ENCODE measurements at regions not wholly inside any gene's neighbourhood (a gene's known extent, or its start where the extent isn't known, plus 50 kb on each side); places are given as distances from the start of the nearest gene placed in this dataset.
"Not testable (repeated sequence)": the region's sequence is repeated elsewhere in the genome, so short reads cannot be mapped to it uniquely, and the experiment has no call there.

DNA sequence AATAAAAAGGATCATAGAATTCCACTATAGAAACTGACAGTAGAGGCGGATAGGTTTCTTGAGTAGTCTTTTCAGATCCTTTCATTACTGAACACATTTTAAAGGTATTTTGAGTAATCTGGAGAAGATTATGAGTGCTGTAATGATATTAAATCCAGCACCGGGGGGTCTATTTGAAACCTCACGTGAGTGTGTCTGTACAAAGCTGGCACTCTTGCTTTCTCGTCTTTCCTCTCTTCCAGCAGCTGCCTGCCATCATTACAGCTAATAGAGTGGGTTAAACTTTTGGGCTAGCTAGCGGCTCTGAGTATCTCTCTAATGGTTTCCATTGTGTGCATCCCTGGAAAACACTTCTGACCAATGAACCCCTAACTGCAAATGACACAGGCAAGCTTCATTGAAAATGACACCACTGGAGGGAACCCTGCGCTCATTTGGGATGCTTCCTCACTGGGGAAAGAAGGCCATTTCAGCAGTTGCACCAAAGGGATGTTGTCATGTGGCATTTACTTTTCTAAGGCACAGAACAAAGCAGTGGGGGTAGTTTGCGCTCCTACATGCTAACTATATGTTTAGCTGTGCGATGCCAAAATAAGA lies 101.0 kb downstream of the HRH4 start:
- no peak for DNase-seq (ENCODE audit: low read depth)

DNA sequence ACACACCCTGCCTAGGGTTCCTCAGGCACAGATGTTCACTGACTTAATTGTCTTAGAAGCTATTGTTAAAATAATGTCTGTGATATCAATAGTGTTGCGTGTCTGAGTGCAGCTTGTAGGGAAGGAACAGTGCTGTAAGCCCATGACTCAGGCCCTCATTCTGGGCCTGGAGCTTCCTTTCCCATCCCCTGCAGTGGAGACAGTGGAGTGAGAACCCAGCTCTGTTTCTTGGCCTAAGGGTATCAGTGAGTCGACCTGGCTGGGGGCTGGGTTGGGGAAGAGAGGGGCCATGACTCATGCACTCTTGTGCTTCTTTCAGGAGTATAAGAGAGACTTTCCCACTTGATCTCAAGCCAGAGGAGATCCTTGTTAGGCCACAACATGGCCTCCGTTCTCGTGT lies 106.8 kb downstream of the HRH4 start:
- no peak for DNase-seq (ENCODE audit: low read depth)

DNA sequence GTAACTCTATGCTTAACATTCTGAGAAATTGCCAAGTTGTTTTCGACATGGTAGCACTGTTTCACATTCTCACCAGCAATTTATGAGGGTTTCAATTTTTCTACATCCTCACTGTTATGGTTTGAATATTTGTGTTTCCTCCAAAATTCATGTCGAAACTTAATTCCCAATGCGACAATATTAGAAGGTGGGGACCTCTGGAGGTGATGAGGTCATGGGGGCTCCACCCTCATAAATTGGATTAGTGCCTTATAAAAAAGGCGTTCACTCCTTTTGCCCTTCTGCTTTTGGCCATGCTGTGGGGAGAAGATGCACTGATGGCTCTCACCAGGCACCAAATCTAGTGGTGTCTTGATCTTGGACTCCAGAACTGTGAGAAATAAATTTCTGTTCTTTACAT lies 110.3 kb downstream of the HRH4 start:
- DNase-seq (ENCODE audit: low read depth): no peak

DNA sequence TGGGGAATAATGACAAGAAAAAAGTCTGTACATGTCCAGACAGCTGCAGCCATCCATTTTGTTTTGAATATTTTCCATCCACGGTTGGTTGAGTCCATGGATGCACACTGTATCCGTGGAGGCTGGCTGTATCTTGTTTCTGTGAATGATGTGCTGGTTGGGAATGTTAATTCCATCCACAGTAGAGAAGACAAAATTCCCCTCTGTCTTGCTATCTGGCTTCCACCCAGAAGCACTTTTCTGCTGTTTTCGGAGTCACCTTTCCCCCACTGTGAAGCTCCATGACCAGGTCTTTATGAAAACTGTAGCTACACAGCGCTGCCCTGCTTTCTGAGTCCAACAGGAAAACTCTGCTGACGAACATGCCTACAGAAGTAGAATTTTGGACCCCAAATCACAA lies 122.3 kb downstream of the HRH4 start:
- no peak for DNase-seq (ENCODE audit: low read depth)

DNA sequence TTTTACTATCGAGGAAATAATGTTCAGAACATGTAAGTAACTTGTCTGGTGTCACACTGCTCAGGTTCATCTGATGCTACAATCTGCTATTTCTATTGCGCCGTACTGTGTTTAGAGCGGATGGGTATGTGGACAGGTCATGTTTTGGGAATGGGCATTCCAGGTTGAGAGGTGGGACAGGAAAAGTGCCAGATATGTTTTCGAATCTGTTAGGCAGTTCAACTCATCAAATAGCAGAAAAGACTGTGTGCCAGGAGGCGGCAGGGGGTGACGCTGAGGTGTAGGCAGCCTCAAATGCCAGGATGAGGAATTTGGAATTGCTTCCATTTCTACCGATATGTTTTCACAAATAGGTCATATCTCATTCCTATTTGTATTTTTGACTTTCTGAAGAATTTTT lies 123.8 kb downstream of the HRH4 start:
- DNase-seq (ENCODE audit: low read depth): no peak

DNA sequence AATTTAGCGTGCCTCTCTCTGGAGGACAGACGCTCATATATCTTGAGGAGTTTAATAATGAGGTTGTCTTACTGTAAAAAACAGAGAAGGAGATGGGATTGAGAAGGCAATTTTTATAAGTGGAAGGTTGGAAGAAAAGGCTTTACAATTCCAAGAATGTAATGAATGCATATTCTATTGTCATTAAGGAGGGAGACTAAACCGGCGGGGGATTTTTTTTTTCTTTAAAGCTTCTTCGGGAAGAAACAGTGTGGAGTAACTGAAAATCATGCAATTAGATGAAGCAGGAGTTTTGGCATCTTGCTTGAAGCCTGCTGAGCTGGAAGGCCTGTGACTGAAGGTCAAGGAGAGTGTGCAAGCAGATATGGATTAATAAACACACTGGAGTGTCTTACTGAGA lies 124.4 kb downstream of the HRH4 start:
- no peak for DNase-seq (ENCODE audit: low read depth)

DNA sequence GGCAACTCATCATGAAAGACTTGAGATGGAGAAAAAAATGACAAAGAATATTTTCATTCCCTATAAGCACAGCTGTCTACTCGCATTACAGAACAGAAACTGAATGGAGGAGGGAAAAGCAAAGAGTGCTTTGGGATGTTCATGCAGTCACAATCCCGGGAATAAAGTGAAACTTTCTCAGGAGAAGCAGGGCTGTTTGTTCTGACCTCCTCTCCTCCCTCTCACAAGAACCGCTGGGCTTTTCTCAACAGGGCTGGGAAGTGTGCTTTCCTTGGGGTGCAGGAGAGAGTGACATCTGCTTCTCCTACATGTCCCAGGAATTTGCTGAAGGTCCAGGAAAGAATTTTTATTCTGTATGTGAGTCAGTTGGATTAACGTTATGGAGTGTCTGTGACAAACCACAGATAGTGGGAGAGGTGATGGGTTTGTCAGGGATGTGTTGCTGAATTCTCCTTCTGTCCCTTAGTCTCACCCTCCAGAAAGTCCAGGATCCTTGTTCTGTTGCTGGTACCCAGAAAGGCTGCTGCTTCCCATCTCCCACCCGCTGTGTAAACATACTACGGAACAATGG lies 125.6 kb downstream of the HRH4 start:
- DNase-seq (ENCODE audit: low read depth): no peak

DNA sequence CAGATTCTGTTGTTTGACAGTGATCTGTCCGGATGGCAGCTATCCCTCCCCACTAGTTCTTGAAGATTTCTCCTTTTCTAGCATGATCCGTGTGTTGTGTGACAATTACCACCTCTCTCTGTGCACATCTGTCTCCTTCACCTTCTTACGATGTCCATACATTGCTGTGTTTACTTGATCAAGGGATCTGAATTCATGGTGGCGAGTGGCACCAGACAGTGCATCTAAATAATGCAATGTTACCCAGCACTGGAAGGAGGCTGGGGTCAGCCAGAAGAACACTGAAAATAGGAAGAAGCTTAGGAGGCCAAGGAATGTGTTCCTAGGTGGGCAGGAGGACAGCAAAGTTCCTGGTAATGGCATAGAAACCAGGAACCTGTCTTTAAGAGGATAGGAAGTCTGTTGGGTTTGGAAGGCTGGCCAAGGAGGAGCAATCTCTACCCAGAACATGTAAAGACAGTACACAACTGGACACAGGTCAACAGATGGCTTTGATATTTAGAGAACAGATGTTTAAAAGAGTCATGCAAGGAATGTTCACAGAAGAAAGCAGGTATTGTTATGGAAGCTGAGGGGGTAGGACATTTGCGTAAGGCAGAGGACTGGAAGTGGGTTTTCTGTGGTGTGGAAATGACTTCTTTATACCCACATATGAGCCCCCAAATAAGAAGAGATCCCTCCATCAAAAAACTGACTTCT lies 126.4 kb downstream of the HRH4 start:
- DNase-seq (ENCODE audit: low read depth): no peak

DNA sequence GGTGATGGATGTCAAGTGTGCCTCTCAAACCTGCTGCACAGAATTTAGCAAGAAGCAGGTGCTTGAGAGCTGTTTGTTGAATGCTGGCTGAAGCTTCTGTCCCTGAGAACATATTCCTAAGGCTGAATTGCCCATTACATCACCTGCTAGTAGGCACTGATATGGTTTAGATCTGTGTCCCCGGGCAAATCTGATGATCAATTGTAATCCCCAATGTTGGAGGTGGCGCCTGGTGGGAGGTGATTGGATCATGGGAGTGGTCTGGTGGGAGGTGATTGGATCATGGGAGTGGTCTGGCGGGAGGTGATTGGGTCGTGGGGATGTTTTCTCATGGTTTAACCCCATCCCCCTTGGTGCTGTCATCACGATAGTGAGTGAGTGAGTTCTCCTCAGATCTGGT lies 128.0 kb downstream of the HRH4 start:
- DNase-seq (ENCODE audit: low read depth): no peak

DNA sequence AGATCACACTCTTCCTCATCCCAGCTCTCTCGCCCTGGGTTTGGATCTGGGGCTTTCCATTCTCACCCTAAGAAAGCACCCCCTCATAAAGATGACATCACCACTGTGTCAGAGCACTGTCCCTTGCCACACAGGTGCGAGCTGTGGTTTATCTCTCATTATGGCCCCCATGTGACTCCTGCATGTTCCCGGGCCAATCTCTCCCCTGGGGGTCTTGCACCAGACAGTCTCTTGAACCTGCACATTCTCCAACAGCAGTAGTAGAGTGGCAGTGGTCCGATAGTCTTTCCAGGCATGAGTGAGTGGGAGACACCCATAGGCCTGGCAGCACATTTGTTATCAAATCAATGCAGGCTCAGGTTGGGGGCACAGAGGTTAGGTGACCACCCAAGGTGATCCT lies 130.5 kb downstream of the HRH4 start:
- DNase-seq (ENCODE audit: low read depth): no peak

DNA sequence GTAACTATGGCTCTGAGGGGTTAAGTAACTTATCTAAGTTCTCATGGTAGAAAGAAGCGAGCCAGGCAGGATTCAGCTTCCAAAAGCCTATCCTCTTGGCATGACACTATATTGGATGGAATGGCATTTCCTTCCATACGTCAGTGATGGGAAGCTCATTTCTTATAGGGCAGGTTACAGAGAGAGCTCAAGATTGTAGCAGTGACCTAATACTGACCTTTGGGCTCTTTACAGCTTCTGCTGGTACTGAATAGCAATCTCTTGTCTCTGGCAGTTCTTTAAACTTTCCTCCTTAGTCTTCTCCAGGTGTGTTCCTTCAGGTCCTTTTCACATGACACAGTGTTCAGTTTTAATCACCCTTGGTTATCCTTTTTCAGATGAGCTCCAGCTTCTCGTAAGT lies 133.0 kb downstream of the HRH4 start:
- DNase-seq (ENCODE audit: low read depth): no peak

DNA sequence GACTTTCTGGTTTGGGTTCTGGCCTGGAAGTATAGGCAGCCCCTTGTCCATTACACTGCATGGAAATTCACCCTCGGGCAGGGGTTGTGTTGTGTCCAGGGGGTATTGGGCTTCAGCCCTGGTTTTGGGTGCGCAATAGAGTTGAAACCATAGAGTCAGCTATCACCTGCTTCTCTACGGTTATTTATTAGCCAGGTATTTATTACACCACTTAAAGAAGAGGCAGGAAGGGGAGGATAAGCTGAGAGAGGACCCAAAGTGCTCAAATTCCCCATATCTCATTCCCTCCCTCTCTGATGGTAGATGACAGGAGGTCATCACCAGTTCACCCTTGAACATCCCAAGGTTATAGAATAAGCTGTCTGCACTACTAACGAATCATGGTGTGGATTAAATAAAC lies 133.4 kb downstream of the HRH4 start:
- DNase-seq (ENCODE audit: low read depth): no peak

DNA sequence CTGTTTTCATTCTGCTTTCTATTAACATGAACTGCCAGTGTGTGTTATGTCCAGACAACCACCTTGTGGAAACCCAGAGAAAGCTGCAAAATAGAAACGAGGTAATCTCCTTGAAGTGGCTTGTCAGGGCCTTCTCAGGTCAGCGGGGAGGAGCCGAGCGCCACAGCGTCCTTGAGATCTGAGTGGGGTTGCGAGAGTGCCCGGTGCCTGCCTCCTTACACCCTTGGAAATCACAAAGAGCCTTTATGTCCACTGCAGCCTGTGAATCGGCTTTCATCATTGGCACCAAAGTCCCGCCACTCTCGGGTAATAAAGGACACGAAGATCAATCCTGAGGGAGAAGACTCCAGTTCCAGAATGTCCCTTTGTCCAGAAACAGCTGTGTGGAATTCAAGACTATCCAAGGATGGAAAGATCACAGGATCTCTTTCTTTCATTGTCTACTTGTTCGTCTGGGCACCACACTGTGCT lies 135.2 kb downstream of the HRH4 start:
- DNase-seq (ENCODE audit: low read depth): no peak

DNA sequence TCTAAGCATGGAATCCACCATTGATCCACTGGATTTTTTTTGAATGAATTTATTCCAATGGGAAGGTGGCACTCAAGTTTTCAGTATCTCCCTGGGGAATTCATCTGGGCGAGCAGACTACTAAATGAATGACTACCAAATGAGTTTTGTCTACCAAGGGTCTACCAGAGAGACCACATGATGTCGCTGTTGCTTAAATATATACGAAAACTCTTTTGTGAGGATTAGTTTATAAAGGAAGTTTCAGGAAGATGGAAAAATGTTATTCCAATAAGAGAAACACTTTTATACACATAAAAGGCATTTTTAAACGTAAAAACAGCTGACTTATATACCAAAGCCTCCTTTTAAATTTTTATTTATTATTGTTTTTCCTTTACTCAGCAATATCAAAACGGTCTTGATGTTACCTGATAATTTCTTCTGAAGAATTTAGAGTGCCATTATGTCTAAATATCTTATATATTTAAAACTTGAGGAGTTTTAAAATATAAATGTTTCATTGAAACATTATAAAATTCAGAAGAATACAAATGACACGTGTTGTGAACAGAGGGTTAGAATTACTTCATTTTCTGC lies 139.7 kb downstream of the HRH4 start:
- no peak for DNase-seq (ENCODE audit: low read depth)

DNA sequence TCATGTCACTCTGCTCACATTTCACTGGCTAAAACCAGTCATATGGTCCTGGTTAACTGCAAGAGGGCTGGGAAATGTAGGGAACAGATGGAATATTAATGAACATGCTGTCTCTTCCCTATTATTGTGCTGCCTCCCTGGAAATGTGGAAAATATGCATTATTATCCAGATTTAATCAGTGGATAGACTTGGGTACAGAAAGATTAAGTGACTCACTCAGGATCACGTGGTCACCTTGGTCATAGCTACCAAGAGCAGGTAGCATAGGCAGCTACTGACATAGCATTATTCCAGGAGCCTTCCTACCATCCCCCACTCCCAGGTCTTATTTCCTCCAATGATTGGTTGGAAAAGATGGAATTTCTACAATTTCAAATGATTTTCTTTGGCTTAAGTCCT lies 141.1 kb downstream of the HRH4 start:
- DNase-seq (ENCODE audit: low read depth): no peak

DNA sequence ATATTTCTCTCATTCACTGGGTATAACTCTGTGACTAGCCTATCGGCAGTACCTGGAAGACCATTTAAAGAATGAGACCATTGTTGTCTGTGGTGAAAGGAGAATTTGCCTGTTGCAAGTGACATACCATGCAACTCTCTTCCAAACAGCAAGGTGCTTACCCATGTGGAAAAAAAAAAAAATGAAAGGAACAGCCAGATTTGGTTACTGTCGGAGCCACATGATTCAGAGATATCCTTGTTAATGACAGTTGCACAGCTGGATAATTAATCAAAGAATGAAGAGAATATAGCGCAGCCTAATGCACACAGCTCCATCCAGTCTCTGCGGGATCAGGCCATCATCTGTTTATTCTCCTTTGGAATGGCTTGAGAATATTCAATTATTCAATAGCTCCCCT lies 141.8 kb downstream of the HRH4 start:
- DNase-seq (ENCODE audit: low read depth): no peak

DNA sequence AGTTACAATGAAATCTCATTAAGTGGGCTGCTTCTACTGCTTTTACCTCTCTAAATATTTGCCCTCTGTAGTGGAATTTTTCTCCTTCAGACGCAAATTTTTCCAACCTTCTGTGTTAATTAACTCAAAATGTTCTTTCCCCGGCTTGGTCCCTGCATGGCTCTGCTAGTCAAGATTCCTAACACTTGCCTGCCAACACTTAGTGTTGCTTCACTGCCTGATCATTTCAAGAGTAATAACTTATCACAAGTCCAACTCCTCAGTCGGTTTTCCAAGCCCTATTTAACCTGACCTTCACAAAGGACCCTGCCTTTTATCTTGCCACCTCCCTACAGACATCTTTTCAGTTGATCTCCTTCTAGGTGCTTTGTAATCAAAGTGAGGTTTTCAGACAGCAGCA lies 142.7 kb downstream of the HRH4 start:
- DNase-seq (ENCODE audit: low read depth): no peak

DNA sequence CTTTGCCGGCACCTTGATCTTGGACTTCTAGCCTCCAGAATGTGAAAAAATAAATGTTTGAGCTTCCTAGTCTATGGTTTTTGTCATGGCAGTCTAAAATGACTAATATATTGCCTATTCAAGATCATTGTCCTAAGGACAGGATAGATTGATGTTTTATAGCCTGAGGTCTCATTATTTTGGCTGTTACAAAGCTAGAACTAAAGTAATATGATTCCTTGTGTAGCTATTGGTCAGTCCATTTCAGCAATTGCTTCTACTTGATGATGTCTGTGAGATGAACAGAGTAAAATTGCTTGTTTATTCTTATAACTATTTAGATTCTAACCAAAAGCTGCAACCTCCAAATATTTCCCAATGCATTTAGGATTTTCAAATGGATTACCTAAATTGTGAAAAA lies 145.0 kb downstream of the HRH4 start:
- DNase-seq (ENCODE audit: low read depth): no peak

DNA sequence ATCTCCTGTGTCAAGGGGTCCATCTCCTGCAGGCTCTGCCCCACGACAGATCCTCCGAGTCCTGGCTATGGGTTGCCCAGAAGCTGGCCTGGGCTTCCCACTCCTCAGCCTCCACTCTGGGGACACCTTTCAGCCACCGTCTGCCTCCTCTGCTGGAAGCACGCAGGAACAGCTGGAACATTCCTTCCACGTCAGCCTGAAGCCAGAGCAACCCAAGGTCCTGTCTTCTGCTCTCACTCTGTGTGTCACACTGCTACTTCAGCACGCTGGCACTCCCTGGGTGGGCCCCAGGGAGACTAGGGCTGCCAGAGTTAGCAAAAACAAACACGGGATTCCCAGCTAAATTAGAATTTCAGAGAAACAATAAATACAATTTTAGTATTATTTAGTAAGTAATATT lies 148.8 kb downstream of the HRH4 start:
- DNase-seq (ENCODE audit: low read depth): no peak

DNA sequence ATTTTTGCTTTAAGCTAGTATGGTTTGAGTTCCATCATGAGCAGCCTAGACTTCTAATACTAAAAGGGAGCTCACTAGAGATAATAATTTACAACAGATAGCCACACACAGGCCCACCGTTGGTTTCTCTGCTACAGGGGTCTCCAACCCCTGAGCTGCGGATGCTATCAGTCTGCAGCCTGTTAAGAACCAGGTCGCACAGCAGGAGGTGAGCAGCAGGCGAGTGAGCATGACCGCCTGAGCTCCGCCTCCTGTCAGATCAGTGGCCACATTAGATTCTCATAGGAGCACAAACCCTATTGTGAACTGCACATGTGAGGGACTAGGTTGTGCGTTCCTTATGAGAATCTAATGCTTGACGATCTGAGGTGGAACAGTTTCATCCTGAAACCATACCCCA lies 150.6 kb downstream of the HRH4 start:
- DNase-seq (ENCODE audit: low read depth): no peak

DNA sequence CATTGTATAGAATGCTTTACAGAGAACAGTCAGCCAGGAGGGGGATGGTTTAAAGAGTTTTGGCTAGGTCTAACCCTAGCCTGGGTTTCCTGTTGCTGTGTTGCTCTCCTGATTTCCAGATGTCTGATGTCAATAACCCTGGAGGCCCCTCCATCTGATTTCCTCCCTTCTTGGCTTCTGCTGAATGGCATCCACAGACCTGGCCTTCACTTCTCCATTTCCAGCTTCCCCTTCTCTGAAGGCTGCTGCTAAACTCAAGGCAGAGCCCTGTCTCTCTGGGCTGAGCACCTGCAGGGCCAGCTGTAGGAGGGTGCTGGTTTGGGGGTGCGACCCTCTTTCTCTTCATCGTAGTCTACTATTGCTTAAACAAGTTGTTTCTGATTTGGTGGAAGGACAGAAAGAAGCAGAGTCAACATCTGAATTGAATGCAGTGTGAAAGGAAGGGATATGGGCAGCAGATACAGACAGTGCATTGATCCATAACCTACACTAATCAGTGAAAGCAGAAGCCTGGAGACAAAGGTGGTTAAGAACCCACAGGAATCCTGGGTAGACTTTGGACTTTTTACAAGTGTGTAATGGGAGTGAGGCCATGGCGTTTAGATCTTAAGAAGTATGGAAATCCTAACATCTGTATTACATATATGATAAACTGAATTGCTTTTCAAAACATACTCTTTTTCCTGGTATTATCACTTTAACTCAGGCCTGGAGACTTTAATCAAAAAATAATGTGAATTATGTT lies 153.6 kb downstream of the HRH4 start:
- DNase-seq (ENCODE audit: low read depth): no peak

DNA sequence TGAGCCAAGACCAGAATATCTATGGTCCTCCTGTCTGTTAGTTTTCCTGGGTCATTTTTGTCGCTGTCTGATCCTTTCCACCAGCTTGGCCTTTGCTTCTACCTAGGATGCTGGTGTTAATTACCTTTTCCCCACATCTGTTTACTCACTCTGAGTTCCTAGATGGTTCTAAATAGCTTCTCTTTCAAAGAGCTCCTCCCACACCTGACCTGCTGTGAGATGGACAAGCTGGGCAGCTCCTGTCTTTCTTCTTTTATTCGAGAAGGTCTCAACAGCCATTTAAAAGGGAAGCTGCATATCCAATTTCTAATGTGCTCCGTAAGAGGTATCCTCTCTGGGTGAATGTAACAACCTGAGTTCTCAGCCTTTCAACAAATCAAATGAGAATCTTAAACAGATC lies 156.2 kb downstream of the HRH4 start:
- DNase-seq (ENCODE audit: low read depth): no peak

DNA sequence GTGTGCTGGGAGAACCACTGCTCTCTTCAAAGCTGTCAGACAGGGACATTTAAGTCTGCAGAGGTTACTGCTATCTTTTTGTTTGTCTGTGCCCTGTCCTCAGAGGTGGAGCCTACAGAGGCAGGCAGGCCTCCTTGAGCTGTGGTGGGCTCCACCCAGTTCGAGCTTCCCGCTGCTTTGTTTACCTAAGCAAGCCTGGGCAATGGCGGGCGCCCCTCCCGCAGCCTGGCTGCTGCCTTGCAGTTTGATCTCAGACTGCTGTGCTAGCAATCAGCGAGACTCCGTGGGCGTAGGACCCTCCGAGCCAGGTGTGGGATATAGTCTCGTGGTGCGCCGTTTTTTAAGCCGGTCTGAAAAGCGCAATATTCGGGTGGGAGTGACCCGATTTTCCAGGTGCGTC lies 164.0 kb downstream of the HRH4 start:
- DNase-seq (ENCODE audit: low read depth): not testable (repeated sequence)

Measured in activated T-cell treated with anti-CD3 and anti-CD28 coated beads for 1 hour (primary cell).